Mucosa of stomach (tissue), 1 donor: ENCODE measurements at regions not wholly inside any gene's neighbourhood (a gene's known extent, or its start where the extent isn't known, plus 50 kb on each side); places are given as distances from the start of the nearest gene placed in this dataset.
"Not testable (repeated sequence)": the region's sequence is repeated elsewhere in the genome, so short reads cannot be mapped to it uniquely, and the experiment has no call there.

Experiments used
- H3K27me3 ChIP-seq: one replicate; pipeline ENCODE4 v1.7.0; 2013; ENCODE audit warnings: mild to moderate bottlenecking, low read length; ENCODE audit not compliant: control insufficient read depth, insufficient read depth
- H3K36me3 ChIP-seq: one replicate; pipeline ENCODE4 v1.7.0; 2013; ENCODE audit warnings: low read length; ENCODE audit not compliant: control insufficient read depth, insufficient read depth
- H3K4me1 ChIP-seq: one replicate; pipeline ENCODE4 v1.7.0; 2013; ENCODE audit warnings: mild to moderate bottlenecking, low read length; ENCODE audit not compliant: control insufficient read depth, insufficient read depth
- H3K4me3 ChIP-seq: one replicate; pipeline ENCODE4 v1.7.0; 2013; ENCODE audit warnings: low read length
- H3K9ac ChIP-seq: one replicate; pipeline ENCODE4 v1.7.0; 2013; ENCODE audit warnings: mild to moderate bottlenecking, low read length, moderate library complexity
- H3K9me3 ChIP-seq: one replicate; pipeline ENCODE4 v1.7.0; 2013; ENCODE audit warnings: mild to moderate bottlenecking, low read length, moderate library complexity; ENCODE audit not compliant: control insufficient read depth
- donor health status: Pancreatic carcinoma.

DNA sequence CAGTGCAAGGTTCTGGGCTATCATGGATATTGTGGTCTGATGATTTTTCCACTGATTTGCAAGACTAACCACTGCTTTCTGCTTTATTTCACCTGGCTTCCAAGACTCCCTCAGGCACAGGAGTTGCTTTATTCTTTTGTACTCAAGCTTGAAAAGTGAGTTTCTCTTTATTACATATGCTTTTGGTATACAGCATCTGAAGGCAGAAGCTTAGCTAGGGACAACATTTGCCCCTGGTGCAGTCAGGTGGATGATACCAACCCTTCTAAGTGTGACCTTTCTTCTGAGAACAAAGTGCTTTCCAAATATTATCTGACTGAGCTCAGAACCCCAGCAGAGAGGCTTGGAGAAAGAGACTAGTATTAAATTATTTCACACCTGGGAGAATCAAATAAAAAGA lies 94.0 kb upstream of the PHACTR1 start:
- no peaks in the 10 kb centered on the region for H3K4me1 ChIP-seq
- no peak overlapping the region for H3K4me3 ChIP-seq
- H3K9ac ChIP-seq, result no peak overlapping the region
- H3K9me3 ChIP-seq, result no peaks in the 10 kb centered on the region
- no peaks in the 10 kb centered on the region for H3K36me3 ChIP-seq
- H3K27me3 ChIP-seq, result no peaks in the 10 kb centered on the region

DNA sequence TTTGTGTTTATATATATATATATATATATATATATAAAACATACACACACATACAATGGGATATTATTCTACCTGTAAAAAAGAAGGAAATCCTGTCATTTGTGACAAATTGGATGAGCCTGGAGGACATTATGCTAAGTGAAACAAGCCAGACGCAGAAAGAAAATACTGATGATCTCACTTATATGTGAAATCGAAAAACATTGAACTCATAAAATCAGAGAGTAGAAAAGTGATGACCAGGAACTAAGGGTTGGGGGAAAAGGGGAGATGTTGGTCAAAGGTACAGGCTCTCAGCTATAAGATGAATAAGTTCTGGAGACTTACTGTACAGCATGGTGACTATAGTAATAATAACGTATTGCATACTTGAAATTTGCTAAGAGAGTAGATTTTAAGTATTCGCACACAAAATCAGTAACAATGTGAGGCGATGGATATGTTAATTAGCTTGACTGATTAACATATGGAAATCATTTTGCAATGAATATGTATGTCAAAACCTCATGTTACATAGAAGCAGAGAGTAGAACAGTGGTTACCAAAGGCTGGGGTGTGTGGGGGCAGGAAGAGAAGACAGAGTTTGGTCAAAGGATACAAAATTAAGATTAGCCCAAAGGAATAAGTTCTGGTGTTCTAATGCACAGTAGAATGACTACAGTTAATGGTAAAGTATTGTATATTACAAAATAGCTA lies 92.3 kb upstream of the PHACTR1 start:
- H3K4me1 ChIP-seq, result no peaks in the 10 kb centered on the region
- no peaks in the 10 kb centered on the region for H3K27me3 ChIP-seq
- H3K9me3 ChIP-seq, result no peaks in the 10 kb centered on the region
- no peak overlapping the region for H3K4me3 ChIP-seq
- H3K9ac ChIP-seq, result no peak overlapping the region
- H3K36me3 ChIP-seq, result no peaks in the 10 kb centered on the region

DNA sequence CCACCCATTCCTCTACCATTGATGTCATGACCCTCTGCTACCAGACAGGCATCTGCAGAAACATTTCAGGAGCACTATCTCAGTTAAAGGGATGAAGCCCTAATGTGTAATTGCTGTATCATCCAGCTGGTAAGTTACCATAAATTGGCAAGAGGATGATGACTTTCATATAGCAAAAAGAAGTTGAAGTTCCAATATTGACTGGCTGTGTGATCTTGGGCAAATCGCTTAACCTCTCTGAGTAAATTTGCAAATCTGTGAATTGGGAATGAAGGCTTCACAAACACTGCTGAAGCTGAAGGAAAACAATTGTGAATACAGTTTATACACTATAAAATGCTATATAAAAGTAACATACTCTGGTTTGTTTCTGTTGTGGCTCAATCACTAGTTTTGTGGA lies 89.5 kb upstream of the PHACTR1 start:
- no peaks in the 10 kb centered on the region for H3K4me1 ChIP-seq
- no peaks in the 10 kb centered on the region for H3K27me3 ChIP-seq
- no peak overlapping the region for H3K4me3 ChIP-seq
- H3K9me3 ChIP-seq, result no peaks in the 10 kb centered on the region
- H3K9ac ChIP-seq, result no peak overlapping the region
- H3K36me3 ChIP-seq, result no peaks in the 10 kb centered on the region

DNA sequence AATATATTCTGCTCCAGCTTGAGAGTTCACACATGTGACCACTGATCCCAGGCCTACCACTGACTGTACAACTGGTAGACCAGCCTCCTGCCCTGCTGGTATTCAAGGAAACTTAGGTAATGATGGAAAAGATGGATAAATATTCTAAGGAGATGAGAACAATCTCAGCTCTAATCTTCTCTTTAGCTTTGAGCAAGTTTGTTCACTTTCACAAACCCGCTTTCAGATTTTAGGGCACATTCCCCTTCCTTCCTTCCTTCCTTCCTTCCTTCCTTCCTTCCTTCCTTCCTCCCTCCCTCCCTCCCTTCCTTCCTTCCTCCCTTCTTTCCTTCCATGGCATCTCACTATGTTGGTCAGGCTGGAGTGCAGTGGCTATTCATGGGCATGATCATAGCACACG lies 88.2 kb upstream of the PHACTR1 start:
- Histone ChIP-seq H3K9me3 (no peaks in the 10 kb centered on the region), H3K4me1 (no peaks in the 10 kb centered on the region), H3K9ac (no peak overlapping the region), H3K36me3 (no peaks in the 10 kb centered on the region), H3K4me3 (no peak overlapping the region), H3K27me3 (no peaks in the 10 kb centered on the region)

DNA sequence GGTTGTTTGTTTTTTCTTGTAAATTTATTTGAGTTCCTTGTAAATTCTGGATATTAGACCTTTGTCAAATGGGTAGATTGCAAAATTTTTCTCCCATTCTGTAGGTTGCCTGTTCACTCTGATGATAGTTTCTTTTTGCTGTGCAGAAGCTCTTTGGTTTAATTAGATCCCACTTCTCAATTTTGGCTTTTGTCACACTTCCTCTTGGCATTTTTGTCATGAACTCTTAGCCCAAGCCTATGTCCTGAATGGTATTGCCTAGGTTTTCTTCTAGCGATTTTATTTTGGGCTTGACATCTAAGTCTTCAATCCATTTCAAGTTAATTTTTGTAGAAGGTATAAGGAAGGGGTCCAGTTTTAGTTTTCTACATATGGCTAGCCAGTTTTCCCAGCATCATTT lies 82.8 kb upstream of the PHACTR1 start:
- H3K4me3 ChIP-seq, H3K9ac ChIP-seq, H3K27me3 ChIP-seq, H3K36me3 ChIP-seq, H3K4me1 ChIP-seq, H3K9me3 ChIP-seq: not testable (repeated sequence)

DNA sequence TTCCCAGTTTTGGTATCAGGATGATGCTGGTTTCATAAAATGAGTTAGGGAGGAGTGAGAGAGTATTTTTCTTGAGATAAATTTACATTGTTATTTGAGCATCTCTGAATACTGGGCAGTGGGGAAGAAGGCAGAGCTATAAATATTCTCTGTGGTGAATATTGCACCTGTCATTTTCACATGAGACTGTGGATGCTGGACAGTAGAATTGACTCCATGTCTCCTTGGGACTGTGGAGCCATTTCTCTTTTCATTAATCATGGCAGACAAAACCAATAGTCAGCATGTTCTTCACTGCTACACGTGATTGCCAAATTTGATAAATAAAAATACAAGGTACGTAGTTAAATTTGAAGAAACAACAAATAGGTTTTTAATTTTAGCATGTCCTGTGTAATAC lies 81.2 kb upstream of the PHACTR1 start:
- H3K4me3 ChIP-seq, result no peak overlapping the region
- no peaks in the 10 kb centered on the region for H3K36me3 ChIP-seq
- H3K27me3 ChIP-seq, result no peaks in the 10 kb centered on the region
- no peaks in the 10 kb centered on the region for H3K9me3 ChIP-seq
- no peak overlapping the region for H3K9ac ChIP-seq
- no peaks in the 10 kb centered on the region for H3K4me1 ChIP-seq

DNA sequence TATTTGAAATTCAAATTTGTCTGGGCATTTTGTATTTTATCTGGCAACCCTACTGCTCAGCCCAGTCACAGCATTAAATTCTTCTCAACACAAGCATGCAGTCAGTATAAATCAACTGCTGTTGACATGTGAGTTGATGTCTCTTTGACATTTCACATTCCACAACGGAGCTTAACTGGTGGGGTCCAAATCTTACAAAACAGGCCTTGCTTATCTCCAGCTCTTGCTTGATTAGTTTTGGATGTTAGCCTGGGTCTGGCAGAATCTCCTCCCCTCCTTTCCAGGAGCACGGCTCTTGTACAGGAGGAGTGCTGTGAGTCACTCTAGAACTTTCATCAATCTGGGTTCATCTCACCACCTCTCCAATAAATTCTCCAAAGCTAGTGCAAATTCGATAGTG lies 80.8 kb upstream of the PHACTR1 start:
- Histone ChIP-seq H3K27me3 (no peaks in the 10 kb centered on the region), H3K4me3 (no peak overlapping the region), H3K9me3 (no peaks in the 10 kb centered on the region), H3K9ac (no peak overlapping the region), H3K36me3 (no peaks in the 10 kb centered on the region), H3K4me1 (no peaks in the 10 kb centered on the region)

DNA sequence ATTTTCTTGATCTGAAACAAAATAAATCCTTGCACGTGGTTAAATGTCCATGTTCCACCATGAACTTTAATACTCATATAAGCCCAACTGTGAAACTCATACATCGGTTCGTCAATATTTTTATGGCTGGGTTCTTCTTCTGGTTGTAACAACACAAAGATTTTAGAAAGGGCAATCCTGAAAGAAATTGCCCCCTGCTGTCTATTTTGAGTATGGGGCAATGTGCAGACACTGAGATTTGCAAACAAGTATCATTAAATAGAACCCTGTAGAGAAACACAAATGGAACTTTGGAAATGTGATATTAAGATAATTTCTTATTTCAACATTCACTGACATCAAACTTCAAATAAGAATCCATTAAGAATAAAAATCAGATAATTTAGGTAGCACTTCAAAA lies 80.2 kb upstream of the PHACTR1 start:
- H3K27me3 ChIP-seq, result no peaks in the 10 kb centered on the region
- no peak overlapping the region for H3K9ac ChIP-seq
- H3K4me3 ChIP-seq, result no peak overlapping the region
- no peaks in the 10 kb centered on the region for H3K9me3 ChIP-seq
- no peaks in the 10 kb centered on the region for H3K4me1 ChIP-seq
- no peaks in the 10 kb centered on the region for H3K36me3 ChIP-seq

DNA sequence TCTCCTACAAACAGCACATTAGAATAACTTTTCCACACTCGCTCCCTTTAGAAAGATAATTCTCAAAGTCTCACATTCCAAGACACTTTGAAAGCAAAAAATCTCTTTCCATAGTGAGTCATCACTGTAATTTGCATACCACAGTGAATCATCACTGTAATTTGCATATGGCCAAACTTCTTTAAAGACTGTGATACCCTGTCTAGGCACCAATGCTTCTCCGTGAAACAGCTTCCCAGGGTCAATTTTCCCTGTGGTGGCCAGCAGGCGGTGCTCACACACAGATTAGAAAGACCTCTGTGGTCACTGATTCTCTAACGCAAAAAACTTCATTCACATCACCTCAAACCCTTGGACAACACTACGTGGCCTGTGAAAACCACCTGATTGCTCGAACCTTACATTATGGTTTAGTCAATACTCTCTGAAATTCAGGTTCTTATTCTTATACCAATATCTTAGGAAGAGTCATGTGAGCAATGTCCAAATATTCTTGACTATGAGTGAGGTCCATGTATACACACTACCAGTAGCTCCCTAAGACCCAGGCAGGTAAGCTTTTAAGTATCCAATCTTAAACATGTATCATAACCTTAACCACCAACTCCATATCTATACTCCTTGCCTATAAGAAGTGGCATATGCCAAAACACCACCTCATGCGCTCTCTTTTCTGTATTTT lies 78.5 kb upstream of the PHACTR1 start:
- Histone ChIP-seq H3K36me3 (no peaks in the 10 kb centered on the region), H3K9ac (no peak overlapping the region)

DNA sequence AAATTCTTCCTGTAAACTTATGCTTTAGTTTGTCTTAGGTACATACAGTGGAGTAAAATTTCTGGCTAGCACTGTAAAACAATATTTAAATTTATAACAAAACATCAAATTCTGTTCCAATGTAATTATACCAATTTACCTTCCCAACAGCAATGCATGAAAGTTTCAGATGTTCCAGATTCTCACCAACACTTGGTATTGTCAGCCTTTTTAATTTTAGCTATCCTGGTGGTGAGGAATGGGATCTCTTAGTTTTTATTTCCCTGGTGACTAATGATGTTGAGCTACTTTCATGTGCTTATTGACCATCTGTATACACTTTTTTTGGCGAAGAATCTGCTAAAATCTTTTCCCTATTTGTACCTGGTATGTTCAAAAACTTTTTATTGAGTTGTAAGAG lies 76.1 kb upstream of the PHACTR1 start:
- H3K27me3 ChIP-seq, result no peaks in the 10 kb centered on the region

More for the DNA sequence above, 78.5 kb upstream of the PHACTR1 start:
- Histone ChIP-seq H3K27me3 (no peaks in the 10 kb centered on the region), H3K9me3 (no peaks in the 10 kb centered on the region), H3K4me1 (no peaks in the 10 kb centered on the region), H3K4me3 (no peak overlapping the region)

DNA sequence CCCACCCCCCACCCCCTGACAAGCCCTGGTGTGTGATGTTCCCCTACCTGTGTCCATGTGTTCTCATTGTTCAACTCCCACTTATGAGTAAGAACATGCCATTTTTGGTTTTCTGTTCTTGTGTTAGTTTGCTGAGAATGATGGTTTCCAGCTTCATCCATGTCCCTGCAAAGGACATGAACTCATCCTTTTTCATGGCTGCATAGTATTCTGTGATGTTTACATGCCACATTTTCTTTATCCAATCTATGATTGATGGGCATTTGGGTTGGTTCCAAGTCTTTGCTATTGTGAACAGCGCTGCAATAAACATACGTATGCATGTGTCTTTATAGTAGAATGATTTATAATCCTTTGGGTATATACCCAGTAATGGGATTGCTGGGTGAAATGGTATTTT lies 74.8 kb upstream of the PHACTR1 start:
- H3K36me3 ChIP-seq, H3K4me3 ChIP-seq, H3K9ac ChIP-seq, H3K4me1 ChIP-seq, H3K27me3 ChIP-seq, H3K9me3 ChIP-seq: not testable (repeated sequence)

More for the DNA sequence above, 76.1 kb upstream of the PHACTR1 start:
- no peak overlapping the region for H3K4me3 ChIP-seq
- no peaks in the 10 kb centered on the region for H3K9me3 ChIP-seq
- no peak overlapping the region for H3K9ac ChIP-seq
- H3K36me3 ChIP-seq, result no peaks in the 10 kb centered on the region
- H3K4me1 ChIP-seq, result no peaks in the 10 kb centered on the region

DNA sequence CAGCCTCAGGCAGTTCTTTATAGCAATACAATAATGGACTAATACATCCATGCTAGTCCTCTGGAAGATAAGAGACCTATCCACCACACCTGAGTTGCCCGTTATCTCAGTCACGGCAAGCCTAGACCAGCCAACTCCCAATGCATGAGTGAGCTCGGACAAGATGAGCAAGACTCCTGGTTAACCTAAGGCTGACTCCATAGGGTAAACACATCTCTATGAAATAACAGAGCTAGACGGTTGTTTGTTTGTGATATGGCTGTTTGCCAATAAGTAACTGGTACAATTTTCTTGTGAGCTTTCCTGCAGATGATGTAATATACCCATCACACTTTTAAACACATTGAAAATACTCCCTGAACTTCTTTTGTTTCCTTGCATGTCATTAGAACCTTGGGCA lies 70.6 kb upstream of the PHACTR1 start:
- Histone ChIP-seq H3K36me3 (no peaks in the 10 kb centered on the region), H3K27me3 (no peaks in the 10 kb centered on the region), H3K9me3 (no peaks in the 10 kb centered on the region), H3K4me1 (no peaks in the 10 kb centered on the region), H3K9ac (no peak overlapping the region), H3K4me3 (no peak overlapping the region)
